ENCODE measurements at regions not wholly inside any gene's neighbourhood (a gene's known extent, or its start where the extent isn't known, plus 50 kb on each side); places are given as distances from the start of the nearest gene placed in this dataset.

DNA sequence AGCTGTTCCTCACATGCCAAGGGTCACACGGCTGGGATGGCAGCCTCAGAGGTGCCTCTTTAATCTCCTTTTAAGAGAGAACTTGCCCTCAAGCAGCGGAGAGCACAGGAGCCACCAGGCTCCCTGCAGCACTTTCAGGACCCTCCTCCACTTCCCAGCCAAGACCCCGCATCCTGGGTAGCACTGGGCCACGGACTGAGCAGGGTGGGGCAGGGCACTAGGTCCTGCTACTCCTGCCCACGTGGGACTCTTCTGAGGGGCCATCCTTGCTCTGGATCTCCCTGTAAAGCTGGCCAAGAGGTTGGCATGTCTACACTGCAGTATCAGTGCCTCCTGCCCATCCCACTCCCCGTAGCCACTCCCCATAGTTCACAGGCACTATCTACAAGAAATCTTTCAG, 175.3 kb upstream of the GLI2 start:
- no peak for TF ChIP-seq ZNF569 (CRISPR knock-in tag; IDR thresholded peaks at IDR 0.05; ENCODE audit: borderline replicate concordance)
- TF ChIP-seq, protein P1, sequence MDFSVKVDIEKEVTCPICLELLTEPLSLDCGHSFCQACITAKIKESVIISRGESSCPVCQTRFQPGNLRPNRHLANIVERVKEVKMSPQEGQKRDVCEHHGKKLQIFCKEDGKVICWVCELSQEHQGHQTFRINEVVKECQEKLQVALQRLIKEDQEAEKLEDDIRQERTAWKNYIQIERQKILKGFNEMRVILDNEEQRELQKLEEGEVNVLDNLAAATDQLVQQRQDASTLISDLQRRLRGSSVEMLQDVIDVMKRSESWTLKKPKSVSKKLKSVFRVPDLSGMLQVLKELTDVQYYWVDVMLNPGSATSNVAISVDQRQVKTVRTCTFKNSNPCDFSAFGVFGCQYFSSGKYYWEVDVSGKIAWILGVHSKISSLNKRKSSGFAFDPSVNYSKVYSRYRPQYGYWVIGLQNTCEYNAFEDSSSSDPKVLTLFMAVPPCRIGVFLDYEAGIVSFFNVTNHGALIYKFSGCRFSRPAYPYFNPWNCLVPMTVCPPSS (IDR thresholded peaks at IDR 0.05): no peak
